ENCODE measurements at regions not wholly inside any gene's neighbourhood (a gene's known extent, or its start where the extent isn't known, plus 50 kb on each side); places are given as distances from the start of the nearest gene placed in this dataset.

GRCh38 chr5:69000949-69001348, 92.9 kb upstream of the SLC30A5 start:
- no peak for TF ChIP-seq CTCF (IDR thresholded peaks at IDR 0.05)
- TF ChIP-seq ZFX (IDR thresholded peaks at IDR 0.05; ENCODE audit: borderline replicate concordance): no peak
